PC-9 (cell line): ENCODE measurements at regions not wholly inside any gene's neighbourhood (a gene's known extent, or its start where the extent isn't known, plus 50 kb on each side); places are given as distances from the start of the nearest gene placed in this dataset.

Source experiments
- BruUV-seq: library from RNA; stranded (reverse); fragments of 400-500 nt; replicated peaks from 2 replicates; lab custom pipeline; 2021; lab: Mats Ljungman, UMichigan
- CTCF ChIA-PET: fragments of 300-600 bp; sonication (Branson Sonifier 250); formaldehyde crosslinking; loops from one replicate; lab custom pipeline; 2022; ENCODE audit warnings: antibody characterized with exemption; lab: Charles Lee
- POLR2A ChIA-PET: fragments of 300-600 bp; sonication (Branson Sonifier 250); formaldehyde crosslinking; loops from one replicate; lab custom pipeline; 2022; ENCODE audit warnings: antibody characterized with exemption; ENCODE audit not compliant: unreplicated experiment; lab: Charles Lee
- DNase-seq, 2 experiments: peaks; one replicate each; pipeline versions ENCODE4 v3.0.0 to v3.0.0-alpha.2; 2015 to 2022; ENCODE audit warnings: mixed read lengths in 1 of 2
- H2AFZ ChIP-seq: fragments of 200-600 bp; sonication (generic); 2 replicates; pipeline ENCODE4 v1.8.1; 2017; ENCODE audit warnings: antibody characterized with exemption
- H3F3A ChIP-seq: fragments of 200-600 bp; sonication (generic); 2 replicates; pipeline ENCODE4 v1.8.1; 2017; ENCODE audit warnings: antibody characterized with exemption, mild to moderate bottlenecking, low read depth; ENCODE audit not compliant: insufficient read depth
- H3K27ac ChIP-seq: fragments of 200-600 bp; sonication (generic); 2 replicates; pipeline ENCODE4 v1.6.1; 2016; ENCODE audit warnings: mixed run types
- H3K27me3 ChIP-seq: fragments of 200-600 bp; sonication (generic); 2 replicates; pipeline ENCODE4 v1.6.1; 2016; ENCODE audit warnings: low read depth, mixed run types; ENCODE audit not compliant: insufficient read depth
- H3K36me3 ChIP-seq: fragments of 200-600 bp; sonication (generic); 2 replicates; pipeline ENCODE4 v1.6.1; 2016; ENCODE audit warnings: low read depth, mixed run types
- H3K4me1 ChIP-seq: fragments of 200-600 bp; sonication (generic); replicated peaks from 2 replicates; pipeline ENCODE4 v1.6.1; 2016; ENCODE audit warnings: mixed run types; ENCODE audit not compliant: insufficient read depth
- H3K4me2 ChIP-seq: fragments of 200-600 bp; sonication (generic); 2 replicates; pipeline ENCODE4 v1.6.1; 2017; ENCODE audit warnings: mixed run types
- H3K4me3 ChIP-seq: fragments of 200-600 bp; sonication (generic); 2 replicates; pipeline ENCODE4 v1.6.1; 2016; ENCODE audit warnings: mixed run types
- H3K79me2 ChIP-seq: fragments of 200-600 bp; sonication (generic); 2 replicates; pipeline ENCODE4 v1.6.1; 2017; ENCODE audit warnings: low read depth, mixed run types
- H3K9me2 ChIP-seq: fragments of 200-600 bp; sonication (generic); 2 replicates; pipeline ENCODE4 v1.8.1; 2017; ENCODE audit warnings: mild to moderate bottlenecking; ENCODE audit not compliant: insufficient read depth
- H3K9me3 ChIP-seq: fragments of 200-600 bp; sonication (generic); 2 replicates; pipeline ENCODE4 v1.8.1; 2016; ENCODE audit warnings: low read depth; ENCODE audit not compliant: insufficient read depth
- H4K20me1 ChIP-seq: fragments of 200-600 bp; sonication (generic); 2 replicates; pipeline ENCODE4 v1.8.1; 2017; ENCODE audit not compliant: insufficient read depth
- CTCF ChIP-seq: fragments of 200-600 bp; sonication (generic); conservative IDR thresholded peaks from 2 replicates; pipeline ENCODE4 v1.6.1; 2017; ENCODE audit warnings: mixed run types, antibody characterized with exemption, mild to moderate bottlenecking, moderate library complexity
- EZH2 ChIP-seq: fragments of 200-600 bp; sonication (generic); IDR thresholded peaks from 2 replicates; pipeline ENCODE4 v1.8.0; 2017; ENCODE audit warnings: antibody characterized with exemption, low read depth
- intact Hi-C: fragments of 100-400 bp; cut with micrococcal nuclease; formaldehyde crosslinking; loops from one replicate; pipeline ENCODE4 v1.10.0; 2022; ENCODE audit not compliant: unreplicated experiment

- Histone ChIP-seq H4K20me1 (no peaks in the 10 kb centered on the region), H3K9me3 (no peaks in the 10 kb centered on the region), H3K4me3 (no peak overlapping the region), H2AFZ (no peak overlapping the region), H3K79me2 (no peaks in the 10 kb centered on the region), H3K27me3 (peaks cover 12% of the 10 kb centered on the region; the same call in 1 of the 2 replicates), H3F3A (no peaks in the 10 kb centered on the region), H3K36me3 (no peaks in the 10 kb centered on the region), H3K27ac (no peak overlapping the region), H3K4me1 (no peaks in the 10 kb centered on the region), H3K4me2 (no peak overlapping the region), H3K9me2 (no peaks in the 10 kb centered on the region)
- TF ChIP-seq CTCF, result peak; percentile 89
- TF ChIP-seq EZH2, result no peak
- intact Hi-C loops, result loop anchor here (5.0 kb wide), 1 partner anchor 1233 kb away; the partner anchor contains the start of gene LARGE1
- DNase-seq, result peak; percentile 50 to 52
- CTCF ChIA-PET, result interaction anchor here (1.1 kb wide), 1 partner anchor 76 kb away, joined by 3 read pairs; no protein-coding TSS in a partner anchor
- POLR2A ChIA-PET, result no interaction called here
- no TSS peak for BruUV-seq
These were observed 89.0 kb downstream of the ISX start for GRCh38 chr22:35154937-35155387.

GRCh38 chr22:35155403-35156025 lies 89.6 kb downstream of the ISX start:
- Histone ChIP-seq H3K9me3 (no peaks in the 10 kb centered on the region), H3K9me2 (no peaks in the 10 kb centered on the region), H3K79me2 (no peaks in the 10 kb centered on the region), H3K4me3 (no peak overlapping the region), H4K20me1 (no peaks in the 10 kb centered on the region), H3K4me1 (no peaks in the 10 kb centered on the region), H3F3A (no peaks in the 10 kb centered on the region), H3K27ac (no peak overlapping the region), H3K36me3 (no peaks in the 10 kb centered on the region), H3K4me2 (no peak overlapping the region), H2AFZ (no peak overlapping the region), H3K27me3 (peaks cover 8% of the 10 kb centered on the region; the same call in 1 of the 2 replicates)
- intact Hi-C loops, result loop anchor here (5.0 kb wide), 1 partner anchor 1233 kb away; the partner anchor contains the start of gene LARGE1
- CTCF ChIA-PET, result interaction anchor here (1.1 kb wide), 1 partner anchor 76 kb away, joined by 3 read pairs; no protein-coding TSS in a partner anchor
- no peak for DNase-seq
- BruUV-seq, result no TSS peak
- no peak for TF ChIP-seq CTCF
- no peak for TF ChIP-seq EZH2
- POLR2A ChIA-PET, result no interaction called here

- no TSS peak for BruUV-seq
These were observed 91.0 kb downstream of the ISX start for GRCh38 chr22:35156945-35157344.

More at GRCh38 chr22:35156945-35157344, 91.0 kb downstream of the ISX start:
- intact Hi-C loops, result loop anchor here (5.0 kb wide), 1 partner anchor 1235 kb away; the partner anchor contains the start of gene LARGE1
- Histone ChIP-seq H3F3A (no peaks in the 10 kb centered on the region), H3K79me2 (no peaks in the 10 kb centered on the region), H3K27me3 (peaks cover 12% of the 10 kb centered on the region), H3K27ac (no peak overlapping the region), H3K9me2 (no peaks in the 10 kb centered on the region), H3K4me1 (no peaks in the 10 kb centered on the region), H2AFZ (no peak overlapping the region), H4K20me1 (no peaks in the 10 kb centered on the region), H3K4me3 (no peak overlapping the region), H3K9me3 (no peaks in the 10 kb centered on the region), H3K4me2 (no peak overlapping the region), H3K36me3 (no peaks in the 10 kb centered on the region)
- TF ChIP-seq EZH2 (no peak), CTCF (no peak)
- CTCF ChIA-PET, result interaction anchor here (0.6 to 0.9 kb wide), 3 partner anchors 55 to 643 kb away, joined by 3 to 4 read pairs (median 3); no protein-coding TSS in a partner anchor
- POLR2A ChIA-PET, result no interaction called here
- DNase-seq, result no peak
